Tibial artery (tissue), 4 donors: ENCODE measurements at regions not wholly inside any gene's neighbourhood (a gene's known extent, or its start where the extent isn't known, plus 50 kb on each side); places are given as distances from the start of the nearest gene placed in this dataset.

ENCODE experiments used
- DNase-seq, 2 donors: peaks; one replicate each; pipeline ENCODE4 v3.0.0-alpha.2; 2019
- H3K27ac ChIP-seq, 2 donors: fragments of 200-600 bp; sonication (generic) in 1 of 2; 1 replicate in 1 of 2; 2 replicates in 1 of 2; pipeline ENCODE4 v1.5.1; 2018 to 2019; ENCODE audit warnings: mild to moderate bottlenecking in 1 of 2
- H3K27me3 ChIP-seq, 2 donors: fragments of 200-600 bp; sonication (generic) in 1 of 2; one replicate each; pipeline versions ENCODE4 v1.5.1 to v1.6.0; 2016 to 2019
- H3K36me3 ChIP-seq, 3 donors: fragments of 200-600 bp; sonication (generic) in 2 of 3; one replicate each; pipeline ENCODE4 v1.5.1; 2016 to 2019; ENCODE audit warnings: mild to moderate bottlenecking in 2 of 3
- H3K4me1 ChIP-seq, 4 donors: fragments of 200-600 bp; sonication (generic) in 2 of 4; 1 replicate in 3 of 4; 2 replicates in 1 of 4; pipeline ENCODE4 v1.5.1; 2016 to 2019
- H3K4me3 ChIP-seq, 2 donors: fragments of 200-600 bp; sonication (generic) in 1 of 2; 1 replicate in 1 of 2; 2 replicates in 1 of 2; pipeline ENCODE4 v1.5.1; 2018 to 2019; ENCODE audit warnings: mild to moderate bottlenecking in 2 of 2
- H3K9me3 ChIP-seq, 3 donors: fragments of 200-600 bp; sonication (generic) in 1 of 3; one replicate each; pipeline ENCODE4 v1.5.1; 2016 to 2019
- CTCF ChIP-seq, 2 experiments: fragments of 200-600 bp in 1 of 2; fragments of 450-650 bp in 1 of 2; IDR thresholded peaks; one replicate each; pipeline ENCODE4 v1.5.1; 2017 to 2019; ENCODE audit warnings: antibody characterized with exemption in 2 of 2, mild to moderate bottlenecking in 1 of 2, moderate library complexity in 1 of 2
- intact Hi-C: fragments of 100-400 bp; cut with DNase I; formaldehyde crosslinking; loops from one replicate; pipeline ENCODE4 v1.15.0; 2023; ENCODE audit warnings: low total_unique reads

GRCh38 chr16:35431829-35432663 lies 1972.6 kb downstream of the TP53TG3F start:
- DNase-seq: no peak
- intact Hi-C loops: no loop called here
- no peaks in the 10 kb centered on the region for H3K9me3 ChIP-seq

GRCh38 chr16:35440875-35441274 lies 1981.5 kb downstream of the TP53TG3F start:
- Histone ChIP-seq H3K4me1 (no peaks in the 10 kb centered on the region), H3K36me3 (no peaks in the 10 kb centered on the region), H3K27ac (no peak overlapping the region), H3K27me3 (no peaks in the 10 kb centered on the region), H3K9me3 (peaks cover 0 to 7% (median 3%) of the 10 kb centered on the region in 3 donors), H3K4me3 (no peak overlapping the region)
- no peak for DNase-seq
- intact Hi-C loops: no loop called here
- no peak for TF ChIP-seq CTCF (IDR thresholded peaks at IDR 0.05)

More at GRCh38 chr16:35431829-35432663, 1972.6 kb downstream of the TP53TG3F start:
- Histone ChIP-seq H3K27me3 (no peaks in the 10 kb centered on the region), H3K27ac (no peak overlapping the region), H3K4me1 (no peaks in the 10 kb centered on the region), H3K4me3 (no peak overlapping the region), H3K36me3 (no peaks in the 10 kb centered on the region)
- peak in 1 of 2 experiments; percentile 12 for TF ChIP-seq CTCF (IDR thresholded peaks at IDR 0.05)

- no peak overlapping the region for H3K4me3 ChIP-seq
- H3K27me3 ChIP-seq: no peaks in the 10 kb centered on the region
- H3K27ac ChIP-seq: no peak overlapping the region
- no peak for TF ChIP-seq CTCF (IDR thresholded peaks at IDR 0.05)
- no peaks in the 10 kb centered on the region for H3K4me1 ChIP-seq
- no peak for DNase-seq
- peaks cover 0 to 29% (median 24%) of the 10 kb centered on the region in 3 donors for H3K9me3 ChIP-seq
- intact Hi-C loops: no loop called here
- no peaks in the 10 kb centered on the region for H3K36me3 ChIP-seq
Measured at GRCh38 chr16:35447010-35447558, 1987.7 kb downstream of the TP53TG3F start.

GRCh38 chr16:35449663-35450062 lies 1990.3 kb downstream of the TP53TG3F start:
- Histone ChIP-seq H3K9me3 (peaks cover 0 to 33% (median 24%) of the 10 kb centered on the region in 3 donors), H3K36me3 (no peaks in the 10 kb centered on the region), H3K27ac (no peak overlapping the region), H3K4me3 (no peak overlapping the region), H3K4me1 (no peaks in the 10 kb centered on the region), H3K27me3 (no peaks in the 10 kb centered on the region)
- TF ChIP-seq CTCF (IDR thresholded peaks at IDR 0.05): no peak
- no peak for DNase-seq
- intact Hi-C loops: no loop called here

- H3K27me3 ChIP-seq: no peaks in the 10 kb centered on the region
- intact Hi-C loops: no loop called here
- no peaks in the 10 kb centered on the region for H3K36me3 ChIP-seq
- no peak overlapping the region for H3K4me3 ChIP-seq
- peaks cover 0 to 33% (median 17%) of the 10 kb centered on the region in 3 donors for H3K9me3 ChIP-seq
- no peak overlapping the region for H3K27ac ChIP-seq
- no peaks in the 10 kb centered on the region for H3K4me1 ChIP-seq
- no peak for TF ChIP-seq CTCF (IDR thresholded peaks at IDR 0.05)
- no peak for DNase-seq
Measured at GRCh38 chr16:35450648-35451047, 1991.2 kb downstream of the TP53TG3F start.
